Smooth muscle cell (in vitro differentiated cells): ENCODE measurements at regions not wholly inside any gene's neighbourhood (a gene's known extent, or its start where the extent isn't known, plus 50 kb on each side); places are given as distances from the start of the nearest gene placed in this dataset.

ENCODE experiments used
- DNase-seq: peaks from one replicate; lab custom pipeline; 2025; ENCODE audit not compliant: unreplicated experiment; lab: John Stamatoyannopoulos, UW
- H2AFZ ChIP-seq: fragments of 200-600 bp; sonication (generic); 2 replicates; pipeline ENCODE4 v1.6.0; 2016; ENCODE audit warnings: antibody characterized with exemption, low read depth, mild to moderate bottlenecking
- H3F3A ChIP-seq: fragments of 200-600 bp; sonication (generic); 2 replicates; pipeline ENCODE4 v1.6.0; 2017; ENCODE audit warnings: antibody characterized with exemption, low read depth
- H3K27ac ChIP-seq: fragments of 200-600 bp; sonication (generic); 2 replicates; pipeline ENCODE4 v1.5.1; 2016; ENCODE audit warnings: low read depth, mild to moderate bottlenecking
- H3K27me3 ChIP-seq: fragments of 200-600 bp; sonication (generic); 2 replicates; pipeline ENCODE4 v1.6.1; 2016; ENCODE audit warnings: low read depth, mild to moderate bottlenecking
- H3K36me3 ChIP-seq: fragments of 200-600 bp; sonication (generic); 2 replicates; pipeline ENCODE4 v1.5.1; 2016; ENCODE audit warnings: low read depth
- H3K4me1 ChIP-seq: fragments of 200-600 bp; sonication (generic); 2 replicates; pipeline ENCODE4 v1.5.1; 2016; ENCODE audit warnings: low read depth
- H3K4me2 ChIP-seq: fragments of 200-600 bp; sonication (generic); 2 replicates; pipeline ENCODE4 v1.6.0; 2016; ENCODE audit warnings: mild to moderate bottlenecking
- H3K4me3 ChIP-seq: fragments of 200-600 bp; sonication (generic); 2 replicates; pipeline ENCODE4 v1.5.1; 2016; ENCODE audit warnings: mild to moderate bottlenecking
- H3K79me2 ChIP-seq: fragments of 200-600 bp; sonication (generic); 2 replicates; pipeline ENCODE4 v1.6.0; 2016; ENCODE audit warnings: low read depth, mild to moderate bottlenecking
- H3K9ac ChIP-seq: fragments of 200-600 bp; sonication (generic); 2 replicates; pipeline ENCODE4 v1.6.0; 2016; ENCODE audit warnings: low read depth
- H3K9me3 ChIP-seq: fragments of 200-600 bp; sonication (generic); replicated peaks from 2 replicates; pipeline ENCODE4 v1.5.1; 2016; ENCODE audit warnings: low read depth
- H4K20me1 ChIP-seq: fragments of 200-600 bp; sonication (generic); 2 replicates; pipeline ENCODE4 v1.6.0; 2016; ENCODE audit warnings: low read depth
- CTCF ChIP-seq: fragments of 200-600 bp; sonication (generic); IDR thresholded peaks from 2 replicates; pipeline ENCODE4 v1.5.1; 2017; ENCODE audit warnings: borderline replicate concordance, mild to moderate bottlenecking, antibody characterized with exemption; ENCODE audit not compliant: insufficient read depth, poor library complexity, severe bottlenecking
- WGBS: methylation state at CpG from one replicate; pipeline ENCODE4 v1.1.7; 2016; ENCODE audit warnings: low lambda C conversion rate; 5-methylcytosine and 5-hydroxymethylcytosine counted together

DNA sequence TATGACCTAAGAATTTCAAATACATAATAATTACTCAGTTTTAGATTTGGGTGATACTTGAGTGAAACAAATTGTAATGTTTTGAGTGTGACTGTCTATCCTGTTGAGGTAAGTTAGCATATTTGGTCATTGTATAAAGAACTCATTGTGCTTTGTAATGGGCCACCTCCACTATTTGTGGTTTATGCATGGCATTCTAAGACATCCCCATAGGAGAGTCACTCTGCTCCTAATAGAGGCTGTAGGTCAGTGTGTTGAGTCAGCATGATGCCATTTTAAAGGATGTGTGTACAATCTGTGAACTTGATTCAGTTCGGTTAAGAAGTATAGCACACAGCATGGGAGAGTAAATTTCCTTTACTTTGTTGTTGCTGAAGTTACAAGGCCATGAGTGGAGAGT lies 1112.4 kb downstream of the JRKL start:
- Histone ChIP-seq H3K27me3 (no peaks in the 10 kb centered on the region), H3K4me3 (no peak overlapping the region), H3K4me1 (no peaks in the 10 kb centered on the region), H3K4me2 (no peak overlapping the region), H4K20me1 (no peaks in the 10 kb centered on the region), H2AFZ (peak overlapping the region; percentile 29), H3K36me3 (no peaks in the 10 kb centered on the region), H3K27ac (peak overlapping the region; percentile 51), H3K9me3 (no peaks in the 10 kb centered on the region), H3K79me2 (no peaks in the 10 kb centered on the region), H3K9ac (no peak overlapping the region), H3F3A (no peaks in the 10 kb centered on the region)
- WGBS = 74% methylated on average over 1 of the region's 1 CpG
- TF ChIP-seq CTCF = no peak
- no peak for DNase-seq

GRCh38 chr11:97506076-97506759 lies 1116.4 kb downstream of the JRKL start:
- H3K27me3 ChIP-seq = no peaks in the 10 kb centered on the region
- H3K36me3 ChIP-seq = no peaks in the 10 kb centered on the region
- WGBS = 51% methylated on average over 5 of the region's 5 CpGs
- no peaks in the 10 kb centered on the region for H3K9me3 ChIP-seq
- no peaks in the 10 kb centered on the region for H3F3A ChIP-seq
- no peak overlapping the region for H3K9ac ChIP-seq
- TF ChIP-seq CTCF = no peak
- DNase-seq = no peak
- H4K20me1 ChIP-seq = no peaks in the 10 kb centered on the region
- H3K79me2 ChIP-seq = no peaks in the 10 kb centered on the region
- peak overlapping the region; percentile 40 for H3K27ac ChIP-seq
- peak overlapping the region; percentile 5 for H3K4me2 ChIP-seq
- no peak overlapping the region for H2AFZ ChIP-seq
- no peaks in the 10 kb centered on the region for H3K4me1 ChIP-seq
- no peak overlapping the region for H3K4me3 ChIP-seq

DNA sequence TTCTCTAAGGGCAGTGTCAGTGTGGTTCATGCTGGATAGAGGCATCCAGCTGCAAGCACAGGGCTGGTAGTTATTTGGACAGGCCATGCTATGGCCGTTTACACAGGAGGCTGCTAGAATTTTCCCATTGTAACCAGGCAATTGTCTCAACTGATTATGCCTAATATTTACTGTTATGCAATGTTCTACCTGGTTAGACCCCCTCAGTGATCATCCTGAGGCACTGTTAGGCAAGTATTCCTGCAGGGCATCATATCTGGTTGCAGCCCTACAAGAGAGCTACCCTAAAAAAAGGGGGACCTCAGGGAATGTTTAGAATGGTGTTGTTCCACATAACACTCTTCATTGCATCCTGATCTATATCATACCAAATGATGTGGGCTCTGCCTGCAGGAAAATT lies 1124.6 kb downstream of the JRKL start:
- no peak for TF ChIP-seq CTCF
- H3K79me2 ChIP-seq = no peaks in the 10 kb centered on the region
- no peaks in the 10 kb centered on the region for H3K9me3 ChIP-seq
- H3K9ac ChIP-seq = no peak overlapping the region
- 74% methylated on average over 1 of the region's 1 CpG for WGBS
- no peak overlapping the region for H3K4me3 ChIP-seq
- H3K4me1 ChIP-seq = no peaks in the 10 kb centered on the region
- H3K36me3 ChIP-seq = no peaks in the 10 kb centered on the region
- H3K27ac ChIP-seq = no peak overlapping the region
- H3K4me2 ChIP-seq = no peak overlapping the region
- H2AFZ ChIP-seq = peak overlapping the region; percentile 54
- no peaks in the 10 kb centered on the region for H3K27me3 ChIP-seq
- H4K20me1 ChIP-seq = no peaks in the 10 kb centered on the region
- DNase-seq = no peak
- no peaks in the 10 kb centered on the region for H3F3A ChIP-seq

GRCh38 chr11:97516688-97517087 lies 1126.9 kb downstream of the JRKL start:
- Histone ChIP-seq H3K4me3 (no peak overlapping the region), H3K4me1 (no peaks in the 10 kb centered on the region), H4K20me1 (no peaks in the 10 kb centered on the region), H3K27ac (no peak overlapping the region), H3K4me2 (no peak overlapping the region), H3K9me3 (no peaks in the 10 kb centered on the region), H2AFZ (no peak overlapping the region), H3K27me3 (no peaks in the 10 kb centered on the region), H3F3A (no peaks in the 10 kb centered on the region), H3K36me3 (no peaks in the 10 kb centered on the region), H3K79me2 (no peaks in the 10 kb centered on the region), H3K9ac (no peak overlapping the region)
- no peak for TF ChIP-seq CTCF
- WGBS = 80% methylated on average over 3 of the region's 3 CpGs
- no peak for DNase-seq
